ENCODE measurements at regions not wholly inside any gene's neighbourhood (a gene's known extent, or its start where the extent isn't known, plus 50 kb on each side); places are given as distances from the start of the nearest gene placed in this dataset.

- TF ChIP-seq CTCF (IDR thresholded peaks at IDR 0.05) (no peak), POLR2A (IDR thresholded peaks at IDR 0.05) (no peak)
Measured at GRCh38 chr1:102185260-102185659, 188.5 kb upstream of the OLFM3 start.
